Fibroblast of the aortic adventitia (primary cell): ENCODE measurements at regions not wholly inside any gene's neighbourhood (a gene's known extent, or its start where the extent isn't known, plus 50 kb on each side); places are given as distances from the start of the nearest gene placed in this dataset.

Source experiments
- DNase-seq: peaks from one replicate; pipeline ENCODE4 v3.0.0-alpha.2; 2010; ENCODE audit warnings: low read depth
- H3K4me3 ChIP-seq: 2 replicates; pipeline ENCODE4 v1.5.1; 2011; ENCODE audit warnings: low read depth, mild to moderate bottlenecking, control low read depth, low read length, moderate library complexity
- CTCF ChIP-seq: IDR thresholded peaks from 2 replicates; pipeline ENCODE4 v1.5.1; 2011; ENCODE audit warnings: mild to moderate bottlenecking, low read length, control low read depth, inconsistent platforms; ENCODE audit not compliant: insufficient read depth

GRCh38 chr11:8315463-8315862 lies 51.8 kb upstream of the LMO1 start:
- DNase-seq = no peak
- no peak overlapping the region for H3K4me3 ChIP-seq
- no peak for TF ChIP-seq CTCF

DNA sequence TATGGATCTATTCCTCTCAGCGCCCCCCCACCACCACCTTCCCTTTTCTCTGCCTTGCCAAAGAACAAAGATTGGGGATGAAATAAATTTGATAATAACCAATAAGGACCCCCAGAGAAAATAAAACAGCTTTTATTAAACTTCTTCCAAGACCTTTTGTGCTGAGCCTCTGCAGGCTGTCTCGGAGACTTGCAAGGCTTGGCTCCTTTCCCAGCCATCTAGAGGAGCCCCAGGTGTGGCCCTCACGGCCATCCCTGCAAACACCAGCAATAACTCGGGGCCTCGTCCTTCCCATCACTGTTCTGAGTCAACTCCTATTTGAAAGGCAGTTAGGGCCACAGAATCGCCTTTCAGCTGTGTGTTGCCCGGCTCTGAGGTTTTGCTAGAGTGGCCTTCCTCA lies 51.2 kb upstream of the LMO1 start:
- no peak for TF ChIP-seq CTCF
- no peak for DNase-seq

DNA sequence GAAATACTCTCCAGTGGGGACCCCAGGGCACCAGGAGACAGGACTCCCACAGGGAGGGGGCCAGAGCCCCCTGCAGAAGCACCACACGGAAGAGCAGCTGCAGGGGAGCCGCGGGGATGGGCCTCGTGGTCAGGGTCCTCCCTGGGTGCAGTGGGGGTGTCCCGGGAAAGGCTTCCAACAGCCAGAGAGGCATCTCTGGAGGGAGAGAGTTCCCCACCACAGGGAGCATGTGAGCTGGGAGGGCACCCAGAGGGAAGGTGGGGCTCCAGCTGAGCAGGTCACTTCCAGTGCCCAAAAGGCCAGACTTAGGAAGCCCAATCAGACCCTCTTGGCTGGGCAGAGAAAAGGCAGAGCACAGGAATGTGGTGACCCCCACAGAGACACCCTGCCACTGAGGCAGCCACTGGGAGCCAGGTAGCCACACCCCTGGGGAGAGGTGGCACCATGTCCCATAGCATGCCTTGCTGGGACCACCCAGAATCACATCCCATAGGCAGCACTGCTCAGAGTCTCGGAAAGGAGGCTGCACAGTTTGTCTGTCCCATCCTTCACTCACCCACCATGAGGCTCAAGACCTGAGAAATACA lies 49.9 kb upstream of the LMO1 start:
- DNase-seq = no peak
- TF ChIP-seq CTCF = no peak
- no peak overlapping the region for H3K4me3 ChIP-seq

More for the DNA sequence above, 51.2 kb upstream of the LMO1 start:
- no peak overlapping the region for H3K4me3 ChIP-seq
